ENCODE measurements at regions not wholly inside any gene's neighbourhood (a gene's known extent, or its start where the extent isn't known, plus 50 kb on each side); places are given as distances from the start of the nearest gene placed in this dataset.
"Not testable (repeated sequence)": the region's sequence is repeated elsewhere in the genome, so short reads cannot be mapped to it uniquely, and the experiment has no call there.

- DNase-seq, result no peak
Measured at GRCh38 chr1:91606546-91607078, 106.0 kb downstream of the CDC7 start.

GRCh38 chr1:91607686-91608085 lies 107.0 kb downstream of the CDC7 start:
- not testable (repeated sequence) for DNase-seq

DNA sequence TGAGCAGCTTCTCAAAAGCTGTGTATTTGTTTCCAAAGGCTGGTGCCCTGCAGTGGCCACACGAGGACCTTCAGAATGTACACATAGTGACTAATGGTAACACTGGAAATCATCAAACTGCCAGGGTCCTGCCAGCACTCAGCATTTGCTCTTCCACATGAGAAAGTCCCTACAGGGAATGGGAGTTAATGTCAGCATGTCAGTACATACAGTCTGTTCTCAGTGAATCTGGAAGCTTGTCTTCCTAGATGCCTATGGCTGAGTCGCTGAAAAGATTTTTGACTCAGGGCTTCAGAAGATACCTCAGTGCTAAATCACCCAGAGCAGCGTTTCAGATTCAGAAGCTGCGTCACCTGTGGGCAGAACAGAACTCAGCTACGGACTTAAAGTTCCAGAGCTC lies 108.2 kb downstream of the CDC7 start:
- DNase-seq, result no peak

GRCh38 chr1:91609551-91609950 lies 108.9 kb downstream of the CDC7 start:
- no peak for DNase-seq

- DNase-seq, result no peak
Measured at GRCh38 chr1:91610102-91610501, 109.5 kb downstream of the CDC7 start.

GRCh38 chr1:91610789-91611188 lies 110.1 kb downstream of the CDC7 start:
- no peak for DNase-seq

GRCh38 chr1:91611483-91611917 lies 110.8 kb downstream of the CDC7 start:
- no peak for DNase-seq

DNA sequence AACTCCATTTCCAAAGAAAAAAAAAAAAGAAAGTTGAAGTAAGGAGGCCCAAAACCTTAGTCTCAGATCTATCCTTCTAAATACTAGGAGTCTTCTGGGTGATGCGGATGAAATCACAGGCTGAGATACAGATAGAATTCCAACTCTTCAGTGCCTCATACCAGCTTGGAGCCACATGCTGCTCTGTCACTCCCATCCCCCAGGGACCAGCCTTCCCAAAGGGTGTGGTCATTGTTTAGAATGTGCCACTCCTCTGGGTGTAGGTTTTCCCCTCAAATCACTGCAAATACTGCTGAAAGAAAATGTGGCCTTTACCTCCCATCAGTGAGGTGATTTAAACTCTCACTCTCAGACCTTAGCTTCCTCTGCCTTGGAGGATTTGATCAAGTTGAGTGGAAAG lies 112.9 kb downstream of the CDC7 start:
- DNase-seq, result no peak

- DNase-seq, result no peak
Measured at GRCh38 chr1:91616712-91617111, 116.1 kb downstream of the CDC7 start.

DNA sequence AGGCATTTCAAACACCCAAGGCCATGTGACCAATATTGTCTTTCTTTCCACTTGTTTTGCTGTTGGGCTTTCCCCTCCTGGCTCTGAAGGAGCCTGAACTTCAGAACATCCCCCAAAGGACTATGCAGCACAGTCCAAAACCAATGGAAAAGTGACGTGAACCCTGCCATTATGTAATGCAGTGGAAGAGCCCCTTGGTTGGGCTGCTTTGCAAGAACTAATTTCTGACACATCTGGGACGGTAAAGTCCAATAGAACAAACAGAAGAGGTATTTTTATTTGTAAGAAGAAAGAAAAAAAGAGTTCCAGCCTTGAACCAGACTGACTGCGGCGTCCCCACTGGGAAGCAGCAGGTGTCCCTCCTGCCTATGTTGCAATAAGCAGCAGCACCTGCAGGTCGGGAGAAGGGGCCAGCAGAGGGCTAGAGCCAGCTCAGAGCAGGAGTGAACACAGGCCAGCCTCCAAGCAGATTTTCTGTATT lies 116.7 kb downstream of the CDC7 start:
- peak; percentile 7 to 62 for DNase-seq

GRCh38 chr1:91619881-91620280 lies 119.2 kb downstream of the CDC7 start:
- DNase-seq, result no peak

GRCh38 chr1:91621360-91621759 lies 120.7 kb downstream of the CDC7 start:
- DNase-seq, result no peak

DNA sequence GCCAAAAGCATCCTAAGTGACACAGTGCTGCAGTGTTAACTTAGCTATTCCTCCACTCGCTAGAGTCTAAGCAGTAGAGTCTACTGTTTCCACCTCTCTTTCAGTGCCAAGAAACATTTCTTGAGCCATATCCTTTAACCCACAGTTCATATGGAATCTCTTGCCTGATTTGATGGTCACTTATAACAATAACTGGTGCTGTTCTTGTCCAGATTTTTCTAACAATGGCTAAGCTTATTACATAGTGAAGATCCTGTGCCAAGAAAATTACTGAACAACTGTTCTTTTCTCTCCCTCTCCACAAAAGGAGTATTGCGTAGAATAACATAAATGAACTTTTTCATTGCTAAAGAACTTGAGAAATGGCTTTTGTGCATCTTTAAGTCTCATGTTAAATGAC lies 121.3 kb downstream of the CDC7 start:
- no peak for DNase-seq

DNA sequence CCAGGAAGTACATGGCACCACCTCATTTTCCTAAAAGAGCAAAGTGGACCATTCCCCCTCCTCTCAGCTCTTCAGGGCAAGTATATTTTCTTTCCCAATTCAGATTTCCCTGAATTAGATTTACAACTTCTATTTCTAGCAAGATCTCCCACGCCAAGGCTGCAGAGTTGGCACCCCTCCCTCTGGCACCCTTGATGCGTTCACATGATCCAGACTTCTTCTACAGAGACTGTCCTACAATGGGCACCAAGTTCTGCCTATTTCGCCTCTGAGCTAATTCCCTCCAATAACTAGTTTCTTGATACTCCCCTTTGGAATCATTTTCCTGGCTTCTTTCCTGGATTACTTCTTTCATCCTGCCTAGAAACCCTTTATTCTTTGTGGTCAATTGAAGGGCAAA lies 122.0 kb downstream of the CDC7 start:
- no peak for DNase-seq

DNA sequence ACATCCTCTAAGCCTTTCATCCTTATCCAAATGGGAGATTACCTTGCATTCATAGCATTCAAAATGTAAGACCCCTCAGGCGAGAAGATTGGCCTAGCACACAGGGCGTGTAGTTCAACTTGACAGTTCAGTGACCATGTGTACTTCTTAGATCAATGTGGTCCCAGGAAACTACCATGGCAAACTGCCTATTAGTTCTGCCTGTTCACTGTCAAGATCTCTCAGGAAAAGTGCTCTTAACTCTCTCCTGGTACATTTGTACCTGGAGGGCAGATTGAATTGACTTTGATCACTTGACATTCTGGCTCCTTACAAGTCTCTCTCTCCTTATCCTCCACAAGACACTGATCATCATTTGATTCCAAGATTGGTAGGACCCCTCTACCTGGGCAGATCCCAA lies 122.4 kb downstream of the CDC7 start:
- DNase-seq, result no peak

GRCh38 chr1:91624331-91624730 lies 123.7 kb downstream of the CDC7 start:
- no peak for DNase-seq

All from SHP77 (cell line).